ENCODE measurements at regions not wholly inside any gene's neighbourhood (a gene's known extent, or its start where the extent isn't known, plus 50 kb on each side); places are given as distances from the start of the nearest gene placed in this dataset.
"Not testable (repeated sequence)": the region's sequence is repeated elsewhere in the genome, so short reads cannot be mapped to it uniquely, and the experiment has no call there.

DNA sequence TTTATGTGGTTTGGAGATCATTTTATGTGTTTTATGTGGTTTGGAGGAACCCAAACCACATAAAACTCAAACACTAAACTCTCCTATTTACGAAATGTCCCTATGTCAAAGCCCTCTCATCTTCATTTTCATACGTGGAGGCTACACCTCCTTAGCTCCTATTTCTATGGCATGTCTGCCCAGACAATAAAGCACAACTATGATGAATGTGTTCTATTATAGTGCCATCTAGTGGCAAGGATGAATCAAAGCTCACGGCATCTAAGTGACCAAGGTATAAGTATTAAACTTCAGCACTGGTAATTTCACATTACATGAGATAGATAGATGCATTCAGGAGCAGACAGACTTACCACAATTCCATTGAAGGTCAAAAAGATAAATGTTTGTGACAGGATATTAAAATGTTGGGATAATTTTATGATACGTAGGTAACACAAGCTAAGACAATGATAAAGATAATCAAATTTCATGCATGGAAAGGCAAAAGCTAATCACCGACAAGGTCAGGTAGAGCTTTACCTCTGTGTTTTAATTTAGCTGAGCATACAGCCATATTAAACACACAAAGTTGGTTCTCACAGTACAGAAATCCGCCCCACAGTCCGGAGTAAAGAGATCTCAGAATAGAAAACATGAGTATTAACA lies 130.6 kb upstream of the FHIT start:
- peak; percentile 4 for DNase-seq (ENCODE audit: low read depth)

DNA sequence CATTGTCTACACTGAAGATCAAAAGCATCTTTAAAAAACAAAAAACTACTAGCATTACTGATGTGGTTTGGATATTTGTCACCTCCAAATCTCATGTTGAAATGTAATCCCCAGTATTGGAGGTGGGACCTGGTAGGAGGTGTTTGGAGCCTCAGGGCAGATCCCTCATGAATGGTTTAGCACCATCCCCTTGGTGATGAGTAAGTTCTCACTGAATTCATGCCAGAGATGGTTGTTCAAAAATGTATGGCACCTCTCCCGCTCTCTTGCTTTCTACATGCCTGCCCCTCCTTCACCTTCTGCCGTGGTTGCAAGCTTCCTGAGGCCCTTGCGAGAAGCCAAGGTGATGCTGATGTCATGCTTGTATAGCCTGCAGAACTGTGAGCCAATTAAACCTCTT lies 136.6 kb upstream of the FHIT start:
- DNase-seq (ENCODE audit: low read depth): no peak

DNA sequence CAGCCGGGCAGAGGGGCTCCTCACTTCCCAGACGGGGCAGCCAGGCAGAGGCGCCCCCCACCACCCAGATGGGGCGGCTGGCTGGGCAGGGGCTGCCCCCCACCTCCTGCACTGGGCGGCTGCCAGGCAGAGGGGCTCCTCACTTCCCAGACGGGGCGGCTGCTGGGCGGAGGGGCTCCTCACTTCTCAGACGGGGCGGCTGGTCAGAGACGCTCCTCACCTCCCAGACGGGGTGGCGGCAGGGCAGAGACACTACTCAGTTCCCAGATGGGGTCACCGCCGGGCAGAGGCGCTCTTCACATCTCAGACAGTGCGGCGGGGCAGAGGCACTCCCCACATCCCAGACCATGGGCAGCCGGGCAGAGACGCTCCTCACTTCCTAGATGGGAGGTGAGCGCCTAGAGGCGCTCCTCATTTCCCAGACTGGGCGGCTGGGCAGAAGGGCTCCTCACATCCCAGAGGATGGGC lies 142.3 kb upstream of the FHIT start:
- not testable (repeated sequence) for DNase-seq (ENCODE audit: low read depth)

GRCh38 chr3:61401359-61401758 lies 150.1 kb upstream of the FHIT start:
- no peak for DNase-seq (ENCODE audit: low read depth)

DNA sequence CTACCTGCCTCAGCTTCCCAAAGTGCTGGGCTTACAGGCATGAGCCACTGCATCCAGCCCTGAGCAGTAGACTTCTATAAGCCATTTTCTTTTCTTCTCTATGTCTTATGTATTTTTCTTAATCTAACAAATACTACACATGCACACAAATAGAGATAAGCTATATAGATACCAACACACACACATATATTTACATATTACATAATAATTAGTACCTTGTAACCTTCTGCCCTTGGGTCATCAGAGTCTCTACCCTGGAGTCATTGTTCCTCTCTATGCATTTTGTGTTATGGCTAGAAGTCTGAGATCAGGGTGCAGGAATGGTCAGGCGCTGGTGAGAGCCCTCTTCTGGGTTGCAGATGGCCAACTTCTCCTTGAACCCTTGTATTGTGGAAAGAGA lies 154.0 kb upstream of the PTPRG start:
- no peak for DNase-seq (ENCODE audit: low read depth)

DNA sequence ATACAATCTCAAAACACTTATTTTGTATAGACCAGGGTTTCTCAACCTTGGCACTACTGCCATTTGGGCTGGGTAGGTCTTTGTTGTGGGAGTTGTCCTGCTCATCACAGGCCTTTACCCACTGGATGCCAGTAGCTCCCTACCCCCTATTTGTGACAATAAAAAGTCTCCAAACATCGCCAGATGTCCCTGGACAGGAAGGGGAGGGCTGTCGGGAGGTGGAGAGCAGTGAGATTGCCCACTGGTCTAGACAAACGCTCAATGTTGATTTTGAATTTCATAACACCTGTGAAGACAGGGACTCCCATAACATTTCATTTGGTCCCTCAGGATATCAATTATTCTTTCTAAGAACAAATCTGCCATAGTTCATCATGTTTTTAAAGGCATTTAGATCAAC lies 151.7 kb upstream of the PTPRG start:
- no peak for DNase-seq (ENCODE audit: low read depth)

DNA sequence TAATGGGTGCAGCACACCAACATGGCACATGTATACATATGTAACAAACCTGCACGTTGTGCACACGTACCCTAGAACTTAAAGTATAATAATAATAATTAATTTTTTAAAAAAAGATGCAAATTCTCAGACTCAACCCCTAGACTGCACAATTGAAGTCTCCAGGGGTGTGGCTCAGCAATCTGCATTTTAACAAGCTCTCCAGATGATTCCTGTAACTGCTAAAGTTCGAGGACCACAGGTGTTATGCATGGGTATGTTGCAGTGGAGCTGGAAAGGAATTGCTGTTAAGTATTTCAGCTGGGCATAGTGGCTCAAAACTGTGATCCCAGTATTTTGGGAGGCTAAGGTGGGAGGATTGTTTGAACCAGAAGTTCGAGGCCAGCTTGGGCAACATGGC lies 151.0 kb upstream of the PTPRG start:
- not testable (repeated sequence) for DNase-seq (ENCODE audit: low read depth)

DNA sequence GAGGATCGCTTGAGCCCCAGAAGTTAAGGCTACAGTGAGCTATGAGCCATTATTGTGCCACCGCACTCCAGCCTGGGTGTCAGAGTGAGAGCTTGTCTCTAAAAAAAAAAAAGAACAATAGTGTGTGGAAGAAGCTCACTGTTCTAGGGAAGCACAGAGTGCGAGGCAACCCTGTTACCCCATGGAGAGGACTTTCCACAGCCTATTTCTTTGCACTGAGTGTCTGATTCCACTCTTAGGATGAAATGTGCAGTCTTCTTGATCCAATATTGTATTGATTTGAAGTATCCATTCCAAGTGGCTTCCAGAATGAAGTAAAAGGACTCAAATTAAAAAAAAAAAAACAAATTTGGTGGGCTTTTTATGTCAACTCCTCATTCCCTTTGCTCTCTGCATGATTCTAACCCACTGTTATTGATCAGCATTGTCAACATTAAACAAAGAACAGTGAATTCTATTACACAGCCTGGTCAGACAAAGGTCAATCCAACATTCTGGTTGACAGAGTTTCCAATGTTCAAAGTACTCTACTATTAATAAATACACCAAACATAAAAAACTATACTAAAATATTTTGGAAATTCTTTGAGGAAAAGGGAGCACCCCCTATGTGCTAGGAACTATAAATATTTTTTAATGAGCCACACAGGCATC lies 150.2 kb upstream of the PTPRG start:
- DNase-seq (ENCODE audit: low read depth): no peak

DNA sequence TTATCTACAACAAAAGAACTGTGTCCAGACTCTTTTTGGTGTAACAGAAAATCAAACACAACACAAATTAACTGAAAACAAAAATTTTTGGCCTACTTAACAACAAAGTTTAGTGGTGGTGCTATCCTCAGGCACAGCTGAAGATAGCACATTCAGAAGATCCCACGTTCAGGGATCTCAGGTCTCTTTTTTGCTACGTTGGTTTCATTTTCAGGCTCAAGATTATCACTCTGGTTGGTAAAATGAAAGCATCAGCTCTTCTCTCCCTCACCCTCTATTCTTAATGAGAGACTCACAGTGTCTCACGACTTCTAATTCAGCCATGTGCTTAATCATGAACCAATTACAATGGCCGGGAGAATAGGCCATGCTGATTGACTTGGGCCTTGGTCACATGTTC lies 146.9 kb upstream of the PTPRG start:
- no peak for DNase-seq (ENCODE audit: low read depth)

GRCh38 chr3:61415201-61415600 lies 146.2 kb upstream of the PTPRG start:
- DNase-seq (ENCODE audit: low read depth): no peak

GRCh38 chr3:61416618-61417017 lies 144.8 kb upstream of the PTPRG start:
- DNase-seq (ENCODE audit: low read depth): no peak

- DNase-seq (ENCODE audit: low read depth): no peak
Measured at GRCh38 chr3:61417352-61417751, 144.0 kb upstream of the PTPRG start.

GRCh38 chr3:61420136-61420759 lies 141.1 kb upstream of the PTPRG start:
- no peak for DNase-seq (ENCODE audit: low read depth)

GRCh38 chr3:61422945-61423673 lies 138.3 kb upstream of the PTPRG start:
- no peak for DNase-seq (ENCODE audit: low read depth)

DNA sequence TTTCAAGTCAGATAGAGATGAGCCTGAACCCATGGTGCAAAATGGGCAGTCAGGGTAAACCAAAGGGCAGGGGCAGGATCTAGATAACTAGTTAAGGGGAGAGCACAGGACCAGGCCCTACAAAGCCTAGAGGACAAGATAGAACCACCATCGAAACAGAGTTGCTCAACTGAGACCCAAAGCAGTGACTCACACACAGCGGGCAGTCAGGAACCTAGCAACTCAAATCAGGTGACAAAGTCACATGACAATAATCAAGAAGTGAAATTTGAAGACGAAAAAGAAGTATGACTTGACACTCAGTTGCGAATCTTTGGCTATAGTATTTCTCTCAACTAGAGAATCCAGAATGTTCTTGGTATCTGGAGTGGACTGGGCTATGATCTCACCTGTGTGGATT lies 136.0 kb upstream of the PTPRG start:
- no peak for DNase-seq (ENCODE audit: low read depth)

DNA sequence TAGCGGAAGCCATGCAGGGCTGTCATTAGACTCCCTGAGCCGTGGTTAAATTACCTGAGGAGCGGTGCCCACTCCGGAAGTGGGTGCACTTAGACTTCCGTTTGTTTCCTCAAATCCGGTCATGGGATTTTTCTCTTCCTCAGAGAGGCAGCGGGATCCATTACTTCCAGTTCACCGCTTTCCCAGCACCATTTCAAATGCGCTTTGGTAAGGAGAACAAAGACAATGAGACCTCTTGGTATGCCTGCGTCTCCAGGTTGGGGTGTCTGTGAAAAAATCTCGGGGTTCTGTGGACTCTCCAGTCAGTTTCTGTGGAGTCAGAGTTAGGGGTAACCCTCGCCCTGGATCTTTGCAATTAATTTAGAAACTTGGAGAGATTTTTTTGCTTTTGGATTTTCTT lies 132.3 kb upstream of the PTPRG start:
- no peak for DNase-seq (ENCODE audit: low read depth)

- not testable (repeated sequence) for DNase-seq (ENCODE audit: low read depth)
Measured at GRCh38 chr3:61434901-61435300, 126.5 kb upstream of the PTPRG start.

DNA sequence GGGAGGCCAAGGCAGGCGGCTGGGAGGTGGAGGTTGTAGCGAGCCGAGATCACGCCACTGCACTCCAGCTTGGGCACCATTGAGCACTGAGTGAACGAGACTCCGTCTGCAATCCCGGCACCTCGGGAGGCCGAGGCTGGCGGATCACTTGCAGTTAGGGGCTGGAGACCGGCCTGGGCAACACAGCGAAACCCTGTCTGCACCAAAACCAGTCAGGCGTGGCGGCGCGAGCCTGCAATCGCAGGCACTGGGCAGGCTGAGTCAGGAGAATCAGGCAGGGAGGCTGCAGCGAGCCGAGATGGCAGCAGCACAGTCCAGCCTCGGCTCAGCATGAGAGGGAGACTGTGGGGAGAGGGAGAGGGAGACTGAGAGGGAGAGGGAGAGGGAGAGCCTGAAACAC lies 126.0 kb upstream of the PTPRG start:
- DNase-seq (ENCODE audit: low read depth): not testable (repeated sequence)

DNA sequence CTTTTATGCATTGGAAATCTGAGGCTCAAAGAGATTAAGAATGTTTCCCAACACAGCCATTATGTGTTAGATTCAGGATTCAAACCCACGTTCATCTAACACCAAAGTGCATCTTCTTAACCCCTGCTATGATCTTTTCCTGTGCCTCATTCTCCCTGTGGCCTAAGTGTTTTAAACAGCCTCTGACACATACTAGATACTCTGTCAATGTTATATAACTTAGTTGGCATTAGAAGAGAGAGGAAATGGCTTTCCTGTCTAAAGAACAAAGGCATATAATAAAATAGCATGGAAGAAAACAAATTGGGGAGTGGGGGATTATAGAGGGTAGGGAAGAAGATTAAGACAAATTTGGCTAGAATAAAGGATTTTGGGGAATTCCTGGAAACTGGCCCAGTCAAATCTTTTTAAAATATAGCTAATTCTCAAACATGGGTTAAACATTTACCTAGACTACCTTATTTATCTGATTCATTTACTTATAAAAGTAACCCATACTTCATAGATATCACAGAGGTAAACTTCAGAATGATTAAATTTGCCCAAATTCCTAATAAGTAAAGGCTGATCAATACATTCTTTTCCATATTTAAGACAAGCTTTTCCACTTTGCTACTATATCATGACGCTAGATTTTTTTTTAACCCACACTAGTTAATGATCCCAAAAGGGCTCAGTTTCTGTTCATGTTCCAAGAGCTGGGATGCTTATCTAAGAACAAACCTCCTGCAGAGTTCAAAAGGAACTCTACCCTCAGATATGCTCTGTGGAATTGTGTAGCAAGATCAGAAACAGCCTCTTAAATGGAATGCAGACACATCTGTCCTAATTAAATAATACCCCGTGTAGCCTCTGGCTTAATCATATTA lies 122.9 kb upstream of the PTPRG start:
- DNase-seq (ENCODE audit: low read depth): no peak

DNA sequence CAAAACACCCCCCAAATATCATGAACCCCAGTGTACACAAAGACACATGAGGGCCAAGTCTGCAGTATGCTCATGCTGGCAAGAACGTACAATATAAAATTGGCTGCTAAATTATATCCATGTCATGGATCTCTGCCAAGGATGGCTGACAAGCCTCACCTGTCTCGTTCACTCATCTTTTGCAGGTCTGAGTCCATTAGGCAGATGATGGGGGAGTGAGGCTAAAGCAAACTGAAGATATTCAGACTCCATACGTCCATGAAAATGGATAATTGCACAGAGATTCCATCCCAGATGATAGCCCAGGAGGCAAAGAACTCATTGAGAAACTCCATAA lies 122.3 kb upstream of the PTPRG start:
- no peak for DNase-seq (ENCODE audit: low read depth)

DNA sequence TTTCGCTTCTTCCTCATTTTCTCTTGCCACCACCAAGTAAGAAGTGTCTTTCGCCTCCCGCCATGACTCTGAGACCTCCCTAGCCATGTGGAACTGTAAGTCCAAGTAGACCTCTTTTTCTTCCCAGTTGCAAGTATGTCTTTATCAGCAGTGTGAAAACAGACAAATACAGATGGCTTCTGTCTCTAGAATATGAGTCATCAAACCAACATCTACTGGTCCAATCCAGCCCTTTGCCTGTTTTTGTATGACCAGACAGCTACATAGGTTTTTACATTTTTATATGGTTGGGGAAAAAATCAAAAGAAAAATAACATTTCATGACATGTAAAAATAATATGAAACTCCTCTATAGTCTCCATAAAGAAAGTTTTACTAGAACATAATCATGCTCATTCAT lies 118.7 kb upstream of the PTPRG start:
- no peak for DNase-seq (ENCODE audit: low read depth)

GRCh38 chr3:61443886-61444285 lies 117.5 kb upstream of the PTPRG start:
- no peak for DNase-seq (ENCODE audit: low read depth)

Data from forelimb muscle (tissue), 1 donor.